ENCODE measurements at regions not wholly inside any gene's neighbourhood (a gene's known extent, or its start where the extent isn't known, plus 50 kb on each side); places are given as distances from the start of the nearest gene placed in this dataset.

- TF ChIP-seq POLR2A (IDR thresholded peaks at IDR 0.05; ENCODE audit: low read depth) (no peak), EP300 (IDR thresholded peaks at IDR 0.05) (no peak), POLR2AphosphoS5 (IDR thresholded peaks at IDR 0.05) (no peak)
- TF ChIP-seq, protein P1, sequence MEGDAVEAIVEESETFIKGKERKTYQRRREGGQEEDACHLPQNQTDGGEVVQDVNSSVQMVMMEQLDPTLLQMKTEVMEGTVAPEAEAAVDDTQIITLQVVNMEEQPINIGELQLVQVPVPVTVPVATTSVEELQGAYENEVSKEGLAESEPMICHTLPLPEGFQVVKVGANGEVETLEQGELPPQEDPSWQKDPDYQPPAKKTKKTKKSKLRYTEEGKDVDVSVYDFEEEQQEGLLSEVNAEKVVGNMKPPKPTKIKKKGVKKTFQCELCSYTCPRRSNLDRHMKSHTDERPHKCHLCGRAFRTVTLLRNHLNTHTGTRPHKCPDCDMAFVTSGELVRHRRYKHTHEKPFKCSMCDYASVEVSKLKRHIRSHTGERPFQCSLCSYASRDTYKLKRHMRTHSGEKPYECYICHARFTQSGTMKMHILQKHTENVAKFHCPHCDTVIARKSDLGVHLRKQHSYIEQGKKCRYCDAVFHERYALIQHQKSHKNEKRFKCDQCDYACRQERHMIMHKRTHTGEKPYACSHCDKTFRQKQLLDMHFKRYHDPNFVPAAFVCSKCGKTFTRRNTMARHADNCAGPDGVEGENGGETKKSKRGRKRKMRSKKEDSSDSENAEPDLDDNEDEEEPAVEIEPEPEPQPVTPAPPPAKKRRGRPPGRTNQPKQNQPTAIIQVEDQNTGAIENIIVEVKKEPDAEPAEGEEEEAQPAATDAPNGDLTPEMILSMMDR (IDR thresholded peaks at IDR 0.05): no peak
These were observed 459.8 kb downstream of the PMP22 start for GRCh38 chr17:14805348-14805747.

Measured in esophagus muscularis mucosa (tissue), 4 donors.